GM12878 (cell line): ENCODE measurements at regions not wholly inside any gene's neighbourhood (a gene's known extent, or its start where the extent isn't known, plus 50 kb on each side); places are given as distances from the start of the nearest gene placed in this dataset.

Source experiments
- ATAC-seq: fragments of 200-7000 bp; cut with Tn5 transposase; 3 replicates; pipeline ENCODE4 v1.9.1; 2020; ENCODE audit warnings: mild to moderate bottlenecking, moderate library complexity
- BruUV-seq: library from RNA; stranded (reverse); fragments of 400-500 nt; replicated peaks from 2 replicates; lab custom pipeline; 2021; lab: Mats Ljungman, UMichigan
- CTCF ChIA-PET: fragments of 300-600 bp; sonication (Branson Sonifier 250); formaldehyde crosslinking; extraction: SDS; loops from one replicate; lab custom pipeline; 2021; ENCODE audit warnings: inconsistent platforms; lab: Yijun Ruan, JAX
- POLR2A ChIA-PET: fragments of 350-600 bp; formaldehyde crosslinking; extraction: SDS; loops from one replicate; lab custom pipeline; 2021; ENCODE audit warnings: inconsistent platforms; lab: Charles Lee
- RAD21 ChIA-PET: fragments of 300-600 bp; sonication (Branson Sonifier 250); formaldehyde crosslinking; loops from one replicate; lab custom pipeline; 2023; ENCODE audit warnings: antibody characterized with exemption; ENCODE audit not compliant: unreplicated experiment; lab: Charles Lee
- SMC1A ChIA-PET: fragments of 300-600 bp; sonication (Branson Sonifier 250); formaldehyde crosslinking; loops from one replicate; lab custom pipeline; 2023; ENCODE audit not compliant: unreplicated experiment, uncharacterized antibody; lab: Charles Lee
- DNase-seq: peaks from one replicate; pipeline ENCODE4 v3.0.0-alpha.2; 2011; ENCODE audit warnings: low read depth, low spot score
- FAIRE-seq: peaks from 3 replicates; lab custom pipeline; 2011; peaks lifted over from hg19 to GRCh38; lab: Jason Lieb, UNC
- H2AFZ ChIP-seq: 2 replicates; pipeline ENCODE4 v1.6.0; 2011; ENCODE audit warnings: low read depth, low read length, control low read depth; ENCODE audit not compliant: control insufficient read depth
- H3K27ac ChIP-seq: 2 replicates; pipeline ENCODE4 v1.5.1; 2011; ENCODE audit warnings: control low read depth; ENCODE audit not compliant: control insufficient read depth, insufficient read depth
- H3K27me3 ChIP-seq, 2 experiments: replicated peaks in 1 of 2; 2 replicates each; pipeline versions ENCODE4 v1.6.0 to v1.6.1; 2011; ENCODE audit warnings: low read length in 1 of 2; ENCODE audit not compliant: control insufficient read depth in 2 of 2, insufficient read depth in 2 of 2
- H3K36me3 ChIP-seq, 2 experiments: 2 replicates each; pipeline ENCODE4 v1.5.1; 2011; ENCODE audit warnings: low read length in 1 of 2; ENCODE audit not compliant: control insufficient read depth in 2 of 2, insufficient read depth in 2 of 2
- H3K4me1 ChIP-seq: 2 replicates; pipeline ENCODE4 v1.6.1; 2011; ENCODE audit warnings: mild to moderate bottlenecking, low read length, moderate library complexity, mixed read lengths; ENCODE audit not compliant: control insufficient read depth, insufficient read depth
- H3K4me2 ChIP-seq: 2 replicates; pipeline ENCODE4 v1.6.0; 2011; ENCODE audit warnings: control low read depth; ENCODE audit not compliant: control insufficient read depth, insufficient read depth
- H3K4me3 ChIP-seq: fragments of 200-600 bp; sonication (generic); 2 replicates; pipeline ENCODE4 v1.5.1; 2016
- H3K79me2 ChIP-seq: 2 replicates; pipeline ENCODE4 v1.6.0; 2011; ENCODE audit warnings: low read length; ENCODE audit not compliant: control insufficient read depth, insufficient read depth
- H3K9ac ChIP-seq: 2 replicates; pipeline ENCODE4 v1.8.0; 2011; ENCODE audit warnings: low read length, control low read depth, mixed read lengths; ENCODE audit not compliant: control insufficient read depth, insufficient read depth
- H3K9me3 ChIP-seq: replicated peaks from 3 replicates; pipeline ENCODE4 v1.5.1; 2011; ENCODE audit warnings: mild to moderate bottlenecking, low read length; ENCODE audit not compliant: control insufficient read depth, insufficient read depth
- H4K20me1 ChIP-seq: 2 replicates; pipeline ENCODE4 v1.6.0; 2011; ENCODE audit not compliant: control insufficient read depth, insufficient read depth
- ATF7 ChIP-seq: fragments of 450-650 bp; IDR thresholded peaks from 2 replicates; pipeline ENCODE4 v1.6.1; 2016; ENCODE audit warnings: low read depth, mild to moderate bottlenecking
- CUX1 ChIP-seq: IDR thresholded peaks from 2 replicates; pipeline ENCODE4 v1.6.1; 2012; ENCODE audit warnings: improper control_type of control experiment, low read depth, low read length; ENCODE audit not compliant: insufficient replicate concordance
- ETV6 ChIP-seq, 2 experiments: fragments of 450-650 bp in 1 of 2; IDR thresholded peaks in 1 of 2; conservative IDR thresholded peaks in 1 of 2; 2 replicates each; pipeline ENCODE4 v1.6.1; 2014; ENCODE audit warnings: antibody characterized with exemption in 1 of 2, borderline replicate concordance in 1 of 2, low read depth in 1 of 2, mild to moderate bottlenecking in 1 of 2, moderate library complexity in 1 of 2
- EZH2 ChIP-seq: IDR thresholded peaks from 2 replicates; pipeline ENCODE4 v1.6.1; 2012; ENCODE audit warnings: low read depth, mild to moderate bottlenecking, control low read depth, inconsistent platforms, low read length, borderline replicate concordance; ENCODE audit not compliant: control insufficient read depth
- FOXK2 ChIP-seq: fragments of 450-650 bp; IDR thresholded peaks from 2 replicates; pipeline ENCODE4 v1.6.1; 2017; ENCODE audit warnings: mild to moderate bottlenecking, moderate library complexity
- MEF2A ChIP-seq: IDR thresholded peaks from 2 replicates; pipeline ENCODE4 v1.6.1; 2011; ENCODE audit warnings: low read depth, mild to moderate bottlenecking, low read length, moderate library complexity; ENCODE audit not compliant: insufficient read depth
- SRF ChIP-seq, 2 experiments: IDR thresholded peaks; 2 replicates each; pipeline ENCODE4 v1.6.1; 2011; ENCODE audit warnings: low read depth in 2 of 2, low read length in 2 of 2, mild to moderate bottlenecking in 1 of 2, moderate library complexity in 1 of 2
- ZNF217 ChIP-seq: fragments of 450-650 bp; IDR thresholded peaks from 2 replicates; pipeline ENCODE4 v1.6.1; 2017; ENCODE audit warnings: antibody characterized with exemption, mild to moderate bottlenecking
- ZNF384 ChIP-seq: IDR thresholded peaks from 2 replicates; pipeline ENCODE4 v1.6.1; 2012; ENCODE audit warnings: low read depth, mild to moderate bottlenecking, low read length, improper control_type of control experiment, borderline replicate concordance
- in situ Hi-C: fragments of 300-500 bp; cut with MboI; formaldehyde crosslinking; loops from 9 replicates; pipeline ENCODE4 v1.14.3; 2018; ENCODE audit warnings: mixed read lengths
- intact Hi-C: fragments of 100-400 bp; cut with micrococcal nuclease; formaldehyde crosslinking; loops from one replicate; pipeline ENCODE4 v1.14.2; 2022; ENCODE audit not compliant: unreplicated experiment
- TF ChIP-seq, protein P1 (sequence below): IDR thresholded peaks from 2 replicates; pipeline ENCODE4 v1.6.1; 2011; ENCODE audit warnings: low read depth, low read length, improper control_type of control experiment, borderline replicate concordance

DNA sequence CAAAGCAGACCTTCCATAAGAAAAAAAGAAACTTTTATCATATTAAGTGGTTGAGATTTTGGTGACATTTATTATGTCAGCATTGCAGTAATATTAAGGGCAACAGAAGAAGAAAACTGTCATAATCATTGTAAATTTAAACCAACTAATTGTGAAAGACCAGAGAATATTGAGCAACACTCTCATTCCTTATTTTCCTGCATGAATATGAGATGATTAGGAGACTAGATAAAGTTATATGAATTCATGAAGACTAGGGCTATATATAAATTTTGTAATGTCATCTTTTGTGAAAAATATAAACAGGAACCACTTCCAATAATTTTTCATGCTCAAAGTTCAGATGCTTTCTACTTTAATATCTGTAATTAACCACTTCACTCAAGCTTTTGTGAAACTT lies 974.5 kb upstream of the CDH10 start:
- Histone ChIP-seq H2AFZ (no peak overlapping the region), H3K4me3 (no peak overlapping the region), H3K36me3 (no peaks in the 10 kb centered on the region), H4K20me1 (no peaks in the 10 kb centered on the region), H3K27ac (no peak overlapping the region), H3K4me2 (no peak overlapping the region), H3K27me3 (no peaks in the 10 kb centered on the region), H3K4me1 (no peaks in the 10 kb centered on the region), H3K79me2 (no peaks in the 10 kb centered on the region), H3K9ac (no peak overlapping the region), H3K9me3 (no peaks in the 10 kb centered on the region)
- in situ Hi-C loops, result no loop called here
- CTCF ChIA-PET, result interaction anchor here (0.7 kb wide), 1 partner anchor 45 kb away, joined by 3 read pairs; no protein-coding TSS in a partner anchor
- FAIRE-seq, result no peak
- POLR2A ChIA-PET, result no interaction called here
- SMC1A ChIA-PET, result interaction anchor here (1.1 kb wide), 1 partner anchor 59 kb away, joined by 3 read pairs; no protein-coding TSS in a partner anchor
- DNase-seq, result no peak
- RAD21 ChIA-PET, result interaction anchor here (0.6 kb wide), 1 partner anchor 46 kb away, joined by 3 read pairs; no protein-coding TSS in a partner anchor
- intact Hi-C loops, result no loop called here
- TF ChIP-seq ETV6 (conservative IDR thresholded peaks at IDR 0.05 in 1 of 2, IDR thresholded peaks at IDR 0.05 in 1 of 2; ENCODE audit: borderline replicate concordance in 1 of 2, low read depth in 1 of 2), result no peak
- TF ChIP-seq, protein P1, sequence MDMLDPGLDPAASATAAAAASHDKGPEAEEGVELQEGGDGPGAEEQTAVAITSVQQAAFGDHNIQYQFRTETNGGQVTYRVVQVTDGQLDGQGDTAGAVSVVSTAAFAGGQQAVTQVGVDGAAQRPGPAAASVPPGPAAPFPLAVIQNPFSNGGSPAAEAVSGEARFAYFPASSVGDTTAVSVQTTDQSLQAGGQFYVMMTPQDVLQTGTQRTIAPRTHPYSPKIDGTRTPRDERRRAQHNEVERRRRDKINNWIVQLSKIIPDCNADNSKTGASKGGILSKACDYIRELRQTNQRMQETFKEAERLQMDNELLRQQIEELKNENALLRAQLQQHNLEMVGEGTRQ, result no peak
- TF ChIP-seq EZH2, result no peak
- no peak for TF ChIP-seq ATF7
- no peak for TF ChIP-seq FOXK2
- TF ChIP-seq CUX1, result no peak
- no peak for TF ChIP-seq MEF2A
- TF ChIP-seq ZNF217, result no peak
- no peak for TF ChIP-seq ZNF384
- no peak for TF ChIP-seq SRF (IDR thresholded peaks at IDR 0.05; ENCODE audit: low read depth in 2 of 2, low read length in 2 of 2)
- BruUV-seq, result no TSS peak
- ATAC-seq, result no peak
